GM12801 (cell line): ENCODE measurements at regions not wholly inside any gene's neighbourhood (a gene's known extent, or its start where the extent isn't known, plus 50 kb on each side); places are given as distances from the start of the nearest gene placed in this dataset.

Source experiments
- CTCF ChIP-seq: IDR thresholded peaks from one replicate; pipeline ENCODE4 v1.5.1; 2011; ENCODE audit warnings: control low read depth; ENCODE audit not compliant: insufficient read length; ENCODE audit errors: extremely low read depth

GRCh38 chr4:60930866-60931265 lies 269.3 kb upstream of the ADGRL3 start:
- TF ChIP-seq CTCF: no peak

GRCh38 chr4:60934566-60935295 lies 265.4 kb upstream of the ADGRL3 start:
- no peak for TF ChIP-seq CTCF

GRCh38 chr4:60938181-60938580 lies 261.9 kb upstream of the ADGRL3 start:
- no peak for TF ChIP-seq CTCF

- no peak for TF ChIP-seq CTCF
These were observed 261.5 kb upstream of the ADGRL3 start for GRCh38 chr4:60938621-60939020.

- no peak for TF ChIP-seq CTCF
These were observed 256.1 kb upstream of the ADGRL3 start for GRCh38 chr4:60944060-60944459.

- TF ChIP-seq CTCF: no peak
These were observed 254.5 kb upstream of the ADGRL3 start for GRCh38 chr4:60945641-60946040.

GRCh38 chr4:60948008-60948407 lies 252.1 kb upstream of the ADGRL3 start:
- no peak for TF ChIP-seq CTCF
